Progenitor cell of endocrine pancreas (in vitro differentiated cells): ENCODE measurements at regions not wholly inside any gene's neighbourhood (a gene's known extent, or its start where the extent isn't known, plus 50 kb on each side); places are given as distances from the start of the nearest gene placed in this dataset.

Experiments used
- DNase-seq: peaks from one replicate; pipeline ENCODE4 v3.0.0; 2021; ENCODE audit warnings: low spot score; ENCODE audit not compliant: unreplicated experiment
- H3K27ac Mint-ChIP-seq: 2 replicates; pipeline ENCODE4 v1.8.0; 2021; ENCODE audit warnings: mild to moderate bottlenecking, moderate library complexity, mixed read lengths
- H3K27me3 Mint-ChIP-seq: 2 replicates; pipeline ENCODE4 v1.8.0; 2021; ENCODE audit warnings: mixed read lengths
- H3K36me3 Mint-ChIP-seq: 2 replicates; pipeline ENCODE4 v1.8.0; 2022; ENCODE audit warnings: mixed read lengths; ENCODE audit not compliant: insufficient read depth
- H3K4me1 Mint-ChIP-seq: 2 replicates; pipeline ENCODE4 v1.8.0; 2021; ENCODE audit warnings: low read depth, mixed read lengths
- H3K4me3 Mint-ChIP-seq: 2 replicates; pipeline ENCODE4 v1.8.0; 2021; ENCODE audit warnings: low read depth, mild to moderate bottlenecking, moderate library complexity, mixed read lengths
- H3K9me3 Mint-ChIP-seq: 2 replicates; pipeline ENCODE4 v1.8.0; 2021; ENCODE audit warnings: low read depth, mixed read lengths
- TF ChIP-seq, protein P1 (sequence below): fragments of 200-600 bp; sonication (generic); IDR thresholded peaks from one replicate; pipeline ENCODE4 v1.5.0; 2021; ENCODE audit warnings: antibody characterized with exemption, mild to moderate bottlenecking; ENCODE audit not compliant: unreplicated experiment

GRCh38 chr6:156334966-156335365 lies 442.2 kb upstream of the ARID1B start:
- Mint-ChIP-seq H3K4me1 (no peaks in the 10 kb centered on the region), H3K9me3 (peaks cover 24% of the 10 kb centered on the region), H3K4me3 (no peak overlapping the region), H3K27ac (no peak overlapping the region), H3K27me3 (no peaks in the 10 kb centered on the region), H3K36me3 (peaks cover 9% of the 10 kb centered on the region)
- TF ChIP-seq, protein P1, sequence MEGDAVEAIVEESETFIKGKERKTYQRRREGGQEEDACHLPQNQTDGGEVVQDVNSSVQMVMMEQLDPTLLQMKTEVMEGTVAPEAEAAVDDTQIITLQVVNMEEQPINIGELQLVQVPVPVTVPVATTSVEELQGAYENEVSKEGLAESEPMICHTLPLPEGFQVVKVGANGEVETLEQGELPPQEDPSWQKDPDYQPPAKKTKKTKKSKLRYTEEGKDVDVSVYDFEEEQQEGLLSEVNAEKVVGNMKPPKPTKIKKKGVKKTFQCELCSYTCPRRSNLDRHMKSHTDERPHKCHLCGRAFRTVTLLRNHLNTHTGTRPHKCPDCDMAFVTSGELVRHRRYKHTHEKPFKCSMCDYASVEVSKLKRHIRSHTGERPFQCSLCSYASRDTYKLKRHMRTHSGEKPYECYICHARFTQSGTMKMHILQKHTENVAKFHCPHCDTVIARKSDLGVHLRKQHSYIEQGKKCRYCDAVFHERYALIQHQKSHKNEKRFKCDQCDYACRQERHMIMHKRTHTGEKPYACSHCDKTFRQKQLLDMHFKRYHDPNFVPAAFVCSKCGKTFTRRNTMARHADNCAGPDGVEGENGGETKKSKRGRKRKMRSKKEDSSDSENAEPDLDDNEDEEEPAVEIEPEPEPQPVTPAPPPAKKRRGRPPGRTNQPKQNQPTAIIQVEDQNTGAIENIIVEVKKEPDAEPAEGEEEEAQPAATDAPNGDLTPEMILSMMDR, result no peak
- DNase-seq, result no peak

DNA sequence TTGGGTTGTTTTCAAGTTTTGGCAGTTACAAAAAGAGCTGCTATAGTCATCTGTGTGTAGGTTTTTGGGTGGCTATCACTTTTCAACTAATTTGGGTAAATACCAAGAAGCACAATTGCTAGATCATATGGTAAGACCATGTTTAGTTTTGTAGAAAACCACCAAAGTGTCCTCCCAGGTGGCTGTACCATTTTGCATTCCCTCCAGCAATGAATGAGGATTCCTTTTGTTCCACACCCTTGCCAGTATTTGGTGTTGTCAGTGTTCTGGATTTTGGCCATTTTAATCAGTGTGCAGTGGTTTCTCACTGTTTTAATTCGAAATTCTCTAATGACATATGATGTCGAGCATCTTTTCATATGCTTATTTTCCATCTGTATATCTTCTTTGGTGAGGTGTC lies 457.5 kb upstream of the ARID1B start:
- DNase-seq, result no peak
- H3K4me3 Mint-ChIP-seq, result no peak overlapping the region
- no peak overlapping the region for H3K27ac Mint-ChIP-seq
- no peaks in the 10 kb centered on the region for H3K4me1 Mint-ChIP-seq
- H3K36me3 Mint-ChIP-seq, result no peaks in the 10 kb centered on the region
- H3K27me3 Mint-ChIP-seq, result no peaks in the 10 kb centered on the region
- H3K9me3 Mint-ChIP-seq, result peaks cover 15% of the 10 kb centered on the region
- TF ChIP-seq, protein P1, result no peak

DNA sequence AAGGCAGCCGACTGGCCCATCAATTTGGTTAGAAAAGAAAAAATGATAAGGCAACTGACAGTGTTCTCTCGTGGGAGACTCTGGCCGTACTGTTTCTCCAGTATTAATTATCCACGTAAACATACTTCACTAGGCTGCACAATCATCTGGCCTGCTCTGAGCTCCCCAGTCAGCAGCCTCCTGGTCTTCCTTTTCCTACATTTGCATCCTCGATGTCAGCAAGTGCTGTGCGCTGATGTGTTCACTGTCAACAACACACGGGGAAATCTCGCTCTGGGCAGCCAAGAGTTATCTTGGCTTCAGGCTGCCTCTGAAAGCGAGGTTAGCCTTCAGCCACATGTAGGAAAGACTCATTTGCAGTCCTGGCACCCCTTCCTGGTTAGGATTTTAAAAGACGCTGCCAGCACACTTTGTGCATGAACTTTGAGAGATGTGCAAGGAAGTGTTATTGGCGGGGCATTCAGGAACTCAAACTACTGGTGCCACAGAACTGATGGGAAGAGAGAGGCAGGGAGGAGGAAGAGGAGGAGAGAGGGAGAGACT lies 460.5 kb upstream of the ARID1B start:
- no peak overlapping the region for H3K27ac Mint-ChIP-seq
- DNase-seq, result no peak
- no peak overlapping the region for H3K4me3 Mint-ChIP-seq
- H3K9me3 Mint-ChIP-seq, result no peaks in the 10 kb centered on the region
- no peaks in the 10 kb centered on the region for H3K27me3 Mint-ChIP-seq
- TF ChIP-seq, protein P1, result no peak
- H3K4me1 Mint-ChIP-seq, result no peaks in the 10 kb centered on the region
- no peaks in the 10 kb centered on the region for H3K36me3 Mint-ChIP-seq

- Mint-ChIP-seq H3K4me1 (no peaks in the 10 kb centered on the region), H3K36me3 (no peaks in the 10 kb centered on the region), H3K27me3 (peaks cover 3% of the 10 kb centered on the region), H3K27ac (no peak overlapping the region), H3K4me3 (no peak overlapping the region), H3K9me3 (no peaks in the 10 kb centered on the region)
- no peak for DNase-seq
- TF ChIP-seq, protein P1, result no peak
Observed at GRCh38 chr6:156315146-156315545, 462.0 kb upstream of the ARID1B start.

- H3K27me3 Mint-ChIP-seq, result peaks cover 3% of the 10 kb centered on the region
- H3K36me3 Mint-ChIP-seq, result no peaks in the 10 kb centered on the region
- no peaks in the 10 kb centered on the region for H3K9me3 Mint-ChIP-seq
- TF ChIP-seq, protein P1, result no peak
- no peaks in the 10 kb centered on the region for H3K4me1 Mint-ChIP-seq
- no peak overlapping the region for H3K27ac Mint-ChIP-seq
- no peak overlapping the region for H3K4me3 Mint-ChIP-seq
- no peak for DNase-seq
Observed at GRCh38 chr6:156313037-156313436, 464.1 kb upstream of the ARID1B start.
